Testis (tissue), 2 donors: ENCODE measurements at regions not wholly inside any gene's neighbourhood (a gene's known extent, or its start where the extent isn't known, plus 50 kb on each side); places are given as distances from the start of the nearest gene placed in this dataset.

Experiments used
- POLR2A ChIP-seq: fragments of 450-650 bp; IDR thresholded peaks from one replicate; pipeline ENCODE4 v1.6.1; 2017; ENCODE audit warnings: antibody characterized with exemption, mild to moderate bottlenecking, moderate library complexity
- TF ChIP-seq, protein P1 (sequence below), 3 experiments: fragments of 450-650 bp in 2 of 3; fragments of 200-600 bp in 1 of 3; sonication (generic) in 1 of 3; IDR thresholded peaks; one replicate each; pipeline ENCODE4 v1.5.1; 2016 to 2019; ENCODE audit warnings: antibody characterized with exemption in 3 of 3, mild to moderate bottlenecking in 2 of 3, moderate library complexity in 1 of 3

- no peak for TF ChIP-seq POLR2A
- TF ChIP-seq, protein P1, sequence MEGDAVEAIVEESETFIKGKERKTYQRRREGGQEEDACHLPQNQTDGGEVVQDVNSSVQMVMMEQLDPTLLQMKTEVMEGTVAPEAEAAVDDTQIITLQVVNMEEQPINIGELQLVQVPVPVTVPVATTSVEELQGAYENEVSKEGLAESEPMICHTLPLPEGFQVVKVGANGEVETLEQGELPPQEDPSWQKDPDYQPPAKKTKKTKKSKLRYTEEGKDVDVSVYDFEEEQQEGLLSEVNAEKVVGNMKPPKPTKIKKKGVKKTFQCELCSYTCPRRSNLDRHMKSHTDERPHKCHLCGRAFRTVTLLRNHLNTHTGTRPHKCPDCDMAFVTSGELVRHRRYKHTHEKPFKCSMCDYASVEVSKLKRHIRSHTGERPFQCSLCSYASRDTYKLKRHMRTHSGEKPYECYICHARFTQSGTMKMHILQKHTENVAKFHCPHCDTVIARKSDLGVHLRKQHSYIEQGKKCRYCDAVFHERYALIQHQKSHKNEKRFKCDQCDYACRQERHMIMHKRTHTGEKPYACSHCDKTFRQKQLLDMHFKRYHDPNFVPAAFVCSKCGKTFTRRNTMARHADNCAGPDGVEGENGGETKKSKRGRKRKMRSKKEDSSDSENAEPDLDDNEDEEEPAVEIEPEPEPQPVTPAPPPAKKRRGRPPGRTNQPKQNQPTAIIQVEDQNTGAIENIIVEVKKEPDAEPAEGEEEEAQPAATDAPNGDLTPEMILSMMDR (IDR thresholded peaks at IDR 0.05) = no peak
Observed at GRCh38 chr4:117835566-117835965, 198.7 kb upstream of the NDST3 start.
